ENCODE measurements at regions not wholly inside any gene's neighbourhood (a gene's known extent, or its start where the extent isn't known, plus 50 kb on each side); places are given as distances from the start of the nearest gene placed in this dataset.

Small RNAs in the stretch of these regions (small RNA-seq; reads per million reads assigned to genes)
- gene MIR5186 (ENCODE audit: insufficient read length in 3 of 3, low read depth in 3 of 3, low replicate concordance in 1 of 3), result 0 reads per million in 3 experiments
